Cardiac muscle cell (in vitro differentiated cells and primary cell): ENCODE measurements at regions not wholly inside any gene's neighbourhood (a gene's known extent, or its start where the extent isn't known, plus 50 kb on each side); places are given as distances from the start of the nearest gene placed in this dataset.

Experiments
- DNase-seq, 2 donors: peaks; one replicate each; pipeline versions ENCODE4 v3.0.0 to v3.0.0-alpha.2; 2010 to 2017; ENCODE audit warnings: low read depth in 1 of 2, low spot score in 1 of 2
- H3K27ac ChIP-seq: fragments of 200-600 bp; sonication (generic); 2 replicates; pipeline ENCODE4 v1.5.1; 2016
- H3K27me3 ChIP-seq: fragments of 200-600 bp; sonication (generic); 2 replicates; pipeline ENCODE4 v1.6.0; 2016; ENCODE audit warnings: control low read depth
- H3K36me3 ChIP-seq: fragments of 200-600 bp; sonication (generic); 2 replicates; pipeline ENCODE4 v1.5.1; 2016; ENCODE audit warnings: control low read depth
- H3K4me1 ChIP-seq: fragments of 200-600 bp; sonication (generic); 2 replicates; pipeline ENCODE4 v1.8.1; 2017; ENCODE audit warnings: low read depth, mild to moderate bottlenecking, mixed run types
- H3K4me3 ChIP-seq: fragments of 200-600 bp; sonication (generic); 2 replicates; pipeline ENCODE4 v1.5.1; 2016; ENCODE audit warnings: mild to moderate bottlenecking
- H3K9me3 ChIP-seq: fragments of 200-600 bp; sonication (generic); 2 replicates; pipeline ENCODE4 v1.5.1; 2017; ENCODE audit warnings: low read depth, mild to moderate bottlenecking, control low read depth
- CTCF ChIP-seq: IDR thresholded peaks from 2 replicates; pipeline ENCODE4 v1.5.1; 2012; ENCODE audit warnings: low read depth, mild to moderate bottlenecking, low read length

GRCh38 chr10:80771902-80772555 lies 234.3 kb downstream of the SH2D4B start:
- Histone ChIP-seq H3K4me3 (no peak overlapping the region), H3K27ac (no peak overlapping the region), H3K9me3 (no peaks in the 10 kb centered on the region), H3K36me3 (no peaks in the 10 kb centered on the region), H3K4me1 (no peaks in the 10 kb centered on the region), H3K27me3 (no peaks in the 10 kb centered on the region)
- no peak for TF ChIP-seq CTCF
- no peak for DNase-seq

DNA sequence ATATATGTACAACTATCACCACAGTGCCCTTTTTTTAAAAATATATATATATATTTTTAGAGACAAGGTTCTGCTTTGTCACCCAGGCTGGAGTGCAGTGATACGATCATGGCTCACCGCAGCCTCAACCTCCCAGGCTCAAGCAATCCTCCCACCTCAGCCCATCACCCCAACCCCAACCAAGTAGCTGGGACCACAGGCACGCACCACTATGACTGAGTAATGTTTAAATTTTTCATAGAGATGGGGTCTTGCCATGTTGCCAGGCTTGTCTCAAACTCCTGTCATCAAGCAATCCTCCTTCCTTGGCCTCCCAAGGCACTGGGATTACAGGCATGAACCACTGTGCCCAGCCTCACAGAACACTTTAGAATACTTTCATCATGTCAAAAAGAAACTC lies 234.9 kb downstream of the SH2D4B start:
- Histone ChIP-seq H3K27me3 (no peaks in the 10 kb centered on the region), H3K36me3 (no peaks in the 10 kb centered on the region), H3K4me3 (no peak overlapping the region), H3K27ac (no peak overlapping the region), H3K9me3 (no peaks in the 10 kb centered on the region), H3K4me1 (no peaks in the 10 kb centered on the region)
- DNase-seq: no peak
- no peak for TF ChIP-seq CTCF

GRCh38 chr10:80784695-80785094 lies 247.0 kb downstream of the SH2D4B start:
- Histone ChIP-seq H3K4me3 (no peak overlapping the region), H3K9me3 (no peaks in the 10 kb centered on the region), H3K27ac (no peak overlapping the region), H3K4me1 (no peaks in the 10 kb centered on the region), H3K27me3 (no peaks in the 10 kb centered on the region), H3K36me3 (no peaks in the 10 kb centered on the region)
- DNase-seq: no peak
- TF ChIP-seq CTCF: no peak

- no peak overlapping the region for H3K27ac ChIP-seq
- H3K36me3 ChIP-seq: no peaks in the 10 kb centered on the region
- H3K27me3 ChIP-seq: no peaks in the 10 kb centered on the region
- no peak overlapping the region for H3K4me3 ChIP-seq
- no peak for TF ChIP-seq CTCF
- no peaks in the 10 kb centered on the region for H3K4me1 ChIP-seq
- H3K9me3 ChIP-seq: no peaks in the 10 kb centered on the region
- DNase-seq: no peak
Observed at GRCh38 chr10:80786322-80786721, 248.6 kb downstream of the SH2D4B start.

GRCh38 chr10:80787952-80788351 lies 250.2 kb downstream of the SH2D4B start:
- DNase-seq: no peak
- TF ChIP-seq CTCF: no peak
- H3K27me3 ChIP-seq: no peaks in the 10 kb centered on the region
- H3K27ac ChIP-seq: no peak overlapping the region
- no peaks in the 10 kb centered on the region for H3K9me3 ChIP-seq
- H3K4me1 ChIP-seq: no peaks in the 10 kb centered on the region
- H3K4me3 ChIP-seq: no peak overlapping the region
- no peaks in the 10 kb centered on the region for H3K36me3 ChIP-seq
